Body of pancreas (tissue), 4 donors: ENCODE measurements at regions not wholly inside any gene's neighbourhood (a gene's known extent, or its start where the extent isn't known, plus 50 kb on each side); places are given as distances from the start of the nearest gene placed in this dataset.
A peak's percentile ranks its signal among the peaks of the same experiment; 100 is the strongest.

Source experiments
- ATAC-seq: fragments of 150-250 bp; one replicate; pipeline ENCODE4 v1.9.1; 2016
- DNase-seq, 4 donors: peaks; one replicate each; pipeline ENCODE4 v3.0.0-alpha.2; 2019
- H3K27ac ChIP-seq, 4 donors: fragments of 200-600 bp; sonication (generic); 1 replicate in 3 of 4; 2 replicates in 1 of 4; pipeline versions ENCODE4 v1.5.1 to v1.6.1; 2016 to 2019; ENCODE audit warnings: mild to moderate bottlenecking in 1 of 4, mixed read lengths in 1 of 4, moderate library complexity in 1 of 4
- H3K27me3 ChIP-seq, 2 donors: fragments of 200-600 bp; sonication (generic); one replicate each; pipeline ENCODE4 v1.6.0; 2016; ENCODE audit warnings: mild to moderate bottlenecking in 1 of 2
- H3K36me3 ChIP-seq, 2 donors: fragments of 200-600 bp; sonication (generic); replicated peaks in 1 of 2; 2 replicates each; pipeline ENCODE4 v1.5.1; 2016; ENCODE audit warnings: low read depth in 2 of 2; ENCODE audit not compliant: insufficient read depth in 1 of 2
- H3K4me1 ChIP-seq: fragments of 200-600 bp; sonication (generic); one replicate; pipeline ENCODE4 v1.6.0; 2016
- H3K4me3 ChIP-seq, 2 donors: fragments of 200-600 bp; sonication (generic); 1 replicate in 1 of 2; 2 replicates in 1 of 2; pipeline ENCODE4 v1.5.1; 2016 to 2019
- H3K9me3 ChIP-seq, 3 donors: fragments of 200-600 bp; sonication (generic); 1 replicate in 2 of 3; 2 replicates in 1 of 3; pipeline ENCODE4 v1.5.1; 2016
- CTCF ChIP-seq, 7 experiments: fragments of 450-650 bp in 4 of 7; fragments of 200-600 bp in 3 of 7; sonication (generic) in 3 of 7; IDR thresholded peaks; one replicate each; pipeline ENCODE4 v1.5.1; 2016 to 2019; ENCODE audit warnings: antibody characterized with exemption in 7 of 7
- POLR2A ChIP-seq, 3 donors: fragments of 450-650 bp; IDR thresholded peaks; one replicate each; pipeline ENCODE4 v1.6.1; 2016; ENCODE audit warnings: antibody characterized with exemption in 3 of 3, mild to moderate bottlenecking in 2 of 3
- WGBS, 2 donors: methylation state at CpG; one replicate each; pipeline ENCODE4 v1.1.5; 2017; 5-methylcytosine and 5-hydroxymethylcytosine counted together
- intact Hi-C: fragments of 100-400 bp; cut with DNase I; formaldehyde crosslinking; loops from one replicate; pipeline ENCODE4 v1.15.1; 2023

- WGBS, 2 donors: 91 to 93% methylated on average over 2 of the region's 2 CpGs
- no peak for DNase-seq
Observed at GRCh38 chr6:140020207-140020791, 645.9 kb upstream of the CITED2 start.

GRCh38 chr6:140018588-140018987 lies 644.1 kb upstream of the CITED2 start:
- WGBS, 2 donors: 64 to 80% methylated on average over 1 of the region's 1 CpG
- no peak for DNase-seq
- Histone ChIP-seq H3K4me1 (no peaks in the 10 kb centered on the region), H3K27ac (no peak overlapping the region), H3K9me3 (peaks cover 0 to 11% (median 0%) of the 10 kb centered on the region in 3 donors), H3K4me3 (no peak overlapping the region), H3K36me3 (no peaks in the 10 kb centered on the region), H3K27me3 (no peaks in the 10 kb centered on the region)
- intact Hi-C loops: no loop called here
- no peak for ATAC-seq
- no peak for TF ChIP-seq POLR2A (IDR thresholded peaks at IDR 0.05)
- no peak for TF ChIP-seq CTCF (IDR thresholded peaks at IDR 0.05)

More at GRCh38 chr6:140020207-140020791, 645.9 kb upstream of the CITED2 start:
- Histone ChIP-seq H3K27me3 (no peaks in the 10 kb centered on the region), H3K4me3 (no peak overlapping the region), H3K4me1 (no peaks in the 10 kb centered on the region), H3K36me3 (no peaks in the 10 kb centered on the region), H3K9me3 (peaks cover 0 to 11% (median 0%) of the 10 kb centered on the region in 3 donors), H3K27ac (no peak overlapping the region)
- intact Hi-C loops: no loop called here
- ATAC-seq: no peak
- no peak for TF ChIP-seq CTCF (IDR thresholded peaks at IDR 0.05)
- TF ChIP-seq POLR2A (IDR thresholded peaks at IDR 0.05): no peak

GRCh38 chr6:140017470-140017869 lies 643.0 kb upstream of the CITED2 start:
- Histone ChIP-seq H3K27me3 (no peaks in the 10 kb centered on the region), H3K4me3 (no peak overlapping the region), H3K4me1 (no peaks in the 10 kb centered on the region), H3K27ac (no peak overlapping the region), H3K36me3 (no peaks in the 10 kb centered on the region), H3K9me3 (peaks cover 0 to 11% (median 0%) of the 10 kb centered on the region in 3 donors)
- DNase-seq (no peak), ATAC-seq (no peak)
- WGBS, 2 donors: 29 to 42% methylated on average over 1 of the region's 1 CpG
- intact Hi-C loops: no loop called here
- no peak for TF ChIP-seq CTCF (IDR thresholded peaks at IDR 0.05)
- no peak for TF ChIP-seq POLR2A (IDR thresholded peaks at IDR 0.05)

GRCh38 chr6:140012150-140012549 lies 637.7 kb upstream of the CITED2 start:
- DNase-seq: no peak
- TF ChIP-seq POLR2A (IDR thresholded peaks at IDR 0.05): no peak
- TF ChIP-seq CTCF (IDR thresholded peaks at IDR 0.05): no peak
- intact Hi-C loops: no loop called here
- Histone ChIP-seq H3K36me3 (no peaks in the 10 kb centered on the region), H3K27ac (no peak overlapping the region), H3K9me3 (no peaks in the 10 kb centered on the region), H3K27me3 (no peaks in the 10 kb centered on the region), H3K4me1 (peaks cover 16% of the 10 kb centered on the region), H3K4me3 (no peak overlapping the region)
- no peak for ATAC-seq
- WGBS, 2 donors: 64 to 65% methylated on average over 1 of the region's 1 CpG

- Histone ChIP-seq H3K4me3 (no peak overlapping the region), H3K4me1 (peaks cover 16% of the 10 kb centered on the region), H3K27me3 (no peaks in the 10 kb centered on the region), H3K36me3 (no peaks in the 10 kb centered on the region), H3K9me3 (no peaks in the 10 kb centered on the region), H3K27ac (peak overlapping the region in 1 of 4 donors; percentile 12)
- TF ChIP-seq POLR2A (IDR thresholded peaks at IDR 0.05) (no peak), CTCF (IDR thresholded peaks at IDR 0.05) (peak in 4 of 7 experiments; percentile 18 to 28 (median 22))
- WGBS, 2 donors: 13 to 28% methylated on average over 4 of the region's 4 CpGs
- ATAC-seq: peak; percentile 38
- intact Hi-C loops: no loop called here
- DNase-seq: no peak
Observed at GRCh38 chr6:140011537-140011936, 637.1 kb upstream of the CITED2 start.
